HG03558 (cell line): ENCODE measurements at regions not wholly inside any gene's neighbourhood (a gene's known extent, or its start where the extent isn't known, plus 50 kb on each side); places are given as distances from the start of the nearest gene placed in this dataset.
A peak's percentile ranks its signal among the peaks of the same experiment; 100 is the strongest.

Experiments
- ATAC-seq: cut with Tn5 transposase; IDR thresholded peaks from one replicate; pipeline ENCODE4 v1.9.1; 2021; ENCODE audit warnings: moderate number of reproducible peaks; ENCODE audit not compliant: unreplicated experiment; ENCODE audit errors: extremely low read depth

DNA sequence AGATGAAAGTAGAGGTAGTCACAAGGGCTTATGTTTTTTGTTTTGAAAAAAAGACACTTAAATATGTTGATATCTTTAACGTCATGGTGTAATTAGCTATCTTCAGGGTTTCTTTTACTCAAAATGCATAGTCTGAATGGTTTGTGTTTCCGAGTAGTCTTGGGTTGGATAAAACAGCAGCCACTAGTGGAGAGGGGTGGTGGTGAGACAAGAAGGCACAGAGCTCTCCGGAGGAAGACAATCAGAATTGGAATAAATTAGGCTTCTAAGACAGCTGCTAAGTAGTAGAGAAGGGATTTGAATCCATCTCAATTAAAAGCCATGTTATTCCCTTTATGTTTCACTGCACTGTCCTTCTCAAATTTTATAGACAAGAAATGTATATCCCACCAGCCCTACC is 240.4 kb upstream of the VEGFC start:
- ATAC-seq: no peak

GRCh38 chr4:177033632-177034031 is 240.9 kb upstream of the VEGFC start:
- no peak for ATAC-seq

DNA sequence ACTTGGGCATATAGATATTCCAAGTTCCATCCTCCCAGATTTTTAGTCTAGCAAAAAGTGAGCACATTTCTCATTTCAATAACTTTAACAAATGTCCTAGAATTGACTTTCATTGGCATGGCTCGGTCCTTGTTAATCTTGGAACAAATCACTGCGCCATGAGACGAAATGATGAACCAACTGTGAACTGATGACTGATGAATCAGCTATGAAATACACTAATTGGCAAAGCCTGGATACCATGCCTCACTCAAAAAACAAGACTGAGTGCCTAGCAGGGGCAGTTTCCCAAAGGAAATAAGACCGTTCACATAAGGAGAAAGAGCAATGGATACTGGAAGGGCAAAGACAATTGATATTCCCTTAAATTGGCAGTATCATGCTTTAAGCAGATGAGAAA is 248.6 kb upstream of the VEGFC start:
- no peak for ATAC-seq

DNA sequence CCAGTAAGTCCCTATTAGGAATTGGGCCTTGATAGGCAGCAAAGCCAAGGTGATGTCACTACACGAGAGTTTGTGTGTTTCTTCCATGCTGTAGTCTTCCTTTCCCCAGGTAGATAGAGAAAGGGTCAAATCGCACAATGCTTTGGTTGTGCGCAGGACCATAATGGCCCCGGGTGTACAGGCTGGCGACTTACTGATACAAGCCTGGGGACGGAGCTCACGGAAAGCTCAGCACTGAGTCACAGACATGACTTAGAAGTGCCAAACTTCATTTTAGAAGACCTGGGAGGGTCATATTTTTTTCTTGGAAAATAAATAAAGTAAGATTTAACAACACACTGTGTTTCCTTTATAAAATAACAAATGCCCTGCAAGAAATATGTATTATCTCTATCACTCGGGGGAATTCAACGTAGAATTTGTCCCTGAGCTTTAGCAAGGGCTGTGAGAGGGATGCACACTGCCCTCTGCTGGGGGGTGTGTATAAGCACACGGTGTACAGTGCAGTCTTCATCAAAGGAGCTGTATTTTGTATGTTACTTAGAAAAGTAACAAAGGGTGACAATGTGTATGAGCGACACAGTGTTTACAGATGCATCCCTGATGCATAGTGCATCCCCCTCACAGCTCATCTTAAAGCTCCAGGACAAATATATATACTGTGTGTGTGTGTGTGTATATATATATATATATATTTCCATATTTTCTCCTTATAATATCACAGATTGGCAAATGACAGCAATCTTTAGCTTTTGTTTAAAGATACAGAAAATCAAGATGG is 254.5 kb upstream of the VEGFC start:
- no peak for ATAC-seq

- ATAC-seq: no peak
Measured at GRCh38 chr4:177047851-177048174, 255.1 kb upstream of the VEGFC start.

DNA sequence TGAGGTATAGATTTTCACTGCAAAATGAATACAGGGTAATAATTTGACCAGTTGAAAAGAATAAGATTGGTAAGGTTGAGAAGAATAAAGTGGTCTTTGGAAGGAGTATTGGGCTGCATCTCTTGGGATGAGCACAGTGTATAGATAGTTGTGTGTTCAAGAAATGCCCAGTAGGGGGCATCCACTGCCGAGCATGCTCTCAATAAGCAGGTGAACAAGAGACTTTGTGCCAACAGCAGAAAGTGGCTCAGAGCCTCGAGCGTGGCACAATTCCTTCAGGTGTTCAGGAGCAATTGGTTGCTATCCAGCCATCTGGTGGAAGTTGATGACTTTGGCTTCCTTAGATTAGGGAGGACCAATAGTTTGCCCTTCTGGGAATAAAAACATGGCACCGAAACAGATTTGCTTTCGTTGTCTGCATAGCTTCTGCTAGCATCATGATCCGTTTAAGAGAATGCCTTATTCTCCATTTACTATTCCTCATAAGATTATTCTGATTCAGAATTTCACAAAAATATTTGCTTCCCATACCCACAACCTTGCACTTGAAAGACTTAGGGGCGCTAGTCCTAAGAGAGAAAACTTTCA is 258.1 kb upstream of the NEIL3 start:
- ATAC-seq: peak; percentile 81

DNA sequence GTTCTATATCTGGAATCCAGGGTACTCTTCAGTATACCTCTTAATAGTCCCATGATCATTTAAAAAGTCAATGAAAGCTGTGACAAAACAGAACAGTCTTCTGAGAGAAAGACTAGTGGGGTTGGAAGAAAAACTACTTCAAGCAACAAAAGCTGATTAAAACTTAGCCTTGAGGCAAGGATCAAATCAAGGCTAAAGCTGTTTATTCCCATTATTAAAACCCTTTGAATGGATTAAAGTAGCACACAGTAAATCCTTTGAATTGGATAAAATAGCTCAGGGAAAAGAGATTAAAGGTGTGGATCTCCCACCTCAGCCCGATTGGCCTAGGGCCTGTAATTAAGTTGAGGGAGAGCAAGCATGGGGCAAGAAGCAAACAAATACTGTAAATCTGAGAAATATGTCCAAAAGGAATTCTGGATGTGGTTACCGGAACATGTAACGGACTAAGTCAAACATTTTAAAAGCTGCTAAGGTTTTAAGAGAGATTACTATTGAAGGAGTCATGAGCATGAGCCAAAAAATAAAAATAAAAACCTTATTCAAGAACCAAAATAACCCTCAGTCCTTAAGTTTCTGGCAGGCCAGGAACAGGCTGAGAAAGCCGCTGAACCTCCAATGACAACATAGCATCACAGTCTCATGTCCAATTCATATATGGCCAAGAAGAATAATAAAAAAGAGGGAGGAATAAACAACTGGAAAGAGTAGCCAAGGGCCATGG is 257.3 kb upstream of the NEIL3 start:
- ATAC-seq: no peak

- ATAC-seq: no peak
Measured at GRCh38 chr4:177057186-177057585, 252.5 kb upstream of the NEIL3 start.

DNA sequence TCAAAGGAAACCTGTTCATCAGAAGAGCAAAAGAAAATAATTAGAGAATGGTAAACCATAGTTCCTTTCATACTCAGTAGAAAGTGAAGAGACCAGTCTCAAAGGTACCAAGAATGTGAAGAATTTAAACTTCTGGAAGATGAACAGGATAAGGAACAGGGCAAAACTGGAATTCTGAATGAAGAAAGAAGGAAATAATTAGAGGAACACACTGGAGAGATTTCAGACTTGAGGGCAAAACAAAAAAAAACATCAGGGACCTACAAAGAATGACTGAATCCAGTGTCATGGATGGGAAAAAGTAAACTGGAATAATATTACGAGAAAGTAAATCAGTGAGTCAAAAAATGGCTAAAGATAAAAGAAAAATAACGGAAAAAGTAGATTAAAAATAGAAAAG is 245.6 kb upstream of the NEIL3 start:
- ATAC-seq: no peak

- no peak for ATAC-seq
Measured at GRCh38 chr4:177064729-177065394, 244.8 kb upstream of the NEIL3 start.

DNA sequence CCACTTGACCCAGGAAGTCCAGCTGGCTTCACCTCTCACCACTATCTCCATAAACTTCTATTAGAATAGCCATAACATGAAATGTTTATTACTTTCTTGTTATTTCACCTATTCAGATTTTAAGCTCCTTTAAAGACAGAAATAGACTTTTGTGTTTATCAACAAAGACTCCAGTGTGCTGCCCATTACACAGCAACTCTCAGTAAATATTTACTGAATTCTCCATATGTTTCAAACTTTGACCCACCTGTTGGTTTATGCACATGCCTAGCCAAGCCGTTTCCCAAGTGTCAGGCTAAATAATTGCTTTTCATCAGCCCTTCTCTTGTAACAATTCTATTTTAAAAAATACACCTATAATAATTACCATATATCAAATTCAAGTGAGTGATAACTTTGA is 242.9 kb upstream of the NEIL3 start:
- ATAC-seq: no peak

DNA sequence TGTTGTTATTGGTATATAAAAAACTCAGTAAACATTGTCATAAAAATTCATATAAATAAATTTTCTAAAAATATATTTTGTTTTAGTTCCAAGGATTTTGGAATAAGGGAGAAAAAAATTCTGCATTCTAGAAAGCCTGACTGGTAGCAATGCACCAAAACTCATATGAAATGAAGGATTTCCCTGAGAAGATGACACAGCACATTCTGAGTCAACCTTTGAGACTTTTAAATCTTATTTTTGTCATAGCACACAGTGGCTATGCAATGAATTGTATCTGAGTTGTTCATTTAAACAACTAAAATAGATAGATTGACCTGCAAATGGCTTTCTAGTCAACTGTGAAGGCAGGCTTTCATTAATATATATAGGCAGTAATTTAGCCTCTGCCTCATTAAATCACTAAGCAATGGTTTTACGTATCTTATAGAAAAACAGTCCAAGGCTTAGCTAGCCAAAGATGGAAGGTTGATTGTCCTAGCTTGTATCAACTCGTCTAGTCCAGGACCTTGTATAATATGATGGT is 239.1 kb upstream of the NEIL3 start:
- no peak for ATAC-seq

DNA sequence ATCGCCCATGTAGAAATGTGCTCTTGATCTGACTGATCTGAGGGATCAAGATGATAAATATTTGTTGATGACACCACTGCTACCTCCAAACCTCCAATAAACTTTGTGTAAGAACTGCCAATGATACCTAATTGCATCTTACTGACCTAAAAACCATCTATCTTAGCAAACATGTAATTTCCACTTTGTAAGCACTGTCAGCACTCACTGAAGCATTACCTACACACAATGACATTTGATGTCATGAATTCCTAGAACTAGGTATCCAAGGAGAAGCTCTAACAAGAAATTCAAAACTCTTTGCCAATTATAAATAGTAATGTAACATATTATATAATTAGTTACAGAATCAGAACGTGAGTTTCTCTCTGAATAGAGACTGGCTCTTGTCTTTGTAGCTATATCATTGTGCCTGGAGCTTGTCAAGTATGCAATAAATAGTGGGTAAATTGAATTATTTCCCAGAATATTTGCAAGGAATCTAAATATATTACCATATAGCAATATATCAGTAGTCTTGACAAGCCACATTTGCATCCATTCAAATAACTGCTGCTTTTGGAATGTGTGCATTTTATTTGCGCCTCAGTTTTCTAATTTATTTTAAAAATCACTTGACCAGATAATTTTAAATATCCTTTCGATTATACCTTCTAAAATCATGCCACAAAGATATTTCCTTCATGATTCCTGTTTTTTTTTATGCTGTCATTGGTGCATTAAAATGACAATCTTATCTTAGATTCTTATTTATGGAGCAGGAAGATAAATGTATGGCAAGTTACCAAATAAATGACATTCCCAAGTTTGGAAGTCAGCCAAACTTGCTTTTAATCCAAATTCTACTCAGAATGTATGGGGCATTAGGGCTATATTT is 232.3 kb upstream of the NEIL3 start:
- ATAC-seq: no peak

- ATAC-seq: no peak
Measured at GRCh38 chr4:177079327-177079726, 230.3 kb upstream of the NEIL3 start.

- ATAC-seq: no peak
Measured at GRCh38 chr4:177080388-177080787, 229.3 kb upstream of the NEIL3 start.

- no peak for ATAC-seq
Measured at GRCh38 chr4:177087060-177087459, 222.6 kb upstream of the NEIL3 start.

- ATAC-seq: no peak
Measured at GRCh38 chr4:177087499-177087898, 222.2 kb upstream of the NEIL3 start.

DNA sequence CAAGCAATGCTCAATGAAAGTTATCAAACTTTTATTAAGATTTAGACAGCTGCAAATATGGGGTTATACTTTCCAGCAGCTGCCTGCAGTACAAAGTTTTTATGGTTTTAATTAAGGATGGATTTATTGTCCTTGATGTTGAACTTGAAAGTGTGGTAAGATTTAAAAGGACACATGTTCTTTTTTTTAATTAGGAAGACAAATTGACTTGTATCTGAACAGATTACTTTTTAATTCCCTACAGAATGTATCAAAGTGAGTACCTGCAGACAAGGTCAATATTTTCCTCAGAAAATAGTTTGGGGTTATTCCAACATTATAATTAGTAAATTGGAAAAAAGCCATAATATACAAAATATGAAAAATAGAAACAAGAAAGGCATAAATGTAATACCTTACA is 218.2 kb upstream of the NEIL3 start:
- ATAC-seq: no peak

DNA sequence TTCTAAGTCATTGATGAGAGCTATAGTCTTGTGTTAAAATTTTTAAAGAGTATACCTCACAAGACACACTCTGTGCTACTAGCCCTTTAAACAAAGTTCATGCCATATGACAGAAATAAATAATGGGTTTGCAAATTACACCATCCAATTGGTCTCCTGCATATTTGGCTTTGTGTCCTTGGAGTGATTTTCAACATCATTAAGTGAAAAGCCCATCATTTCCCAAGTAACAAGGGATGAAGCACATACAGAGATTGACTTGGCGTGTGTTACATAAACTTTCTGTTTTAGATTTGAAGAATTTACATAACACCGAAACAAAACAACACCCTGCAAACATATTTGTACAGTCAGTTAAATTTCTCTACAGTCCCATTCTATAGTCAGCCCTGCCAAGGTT is 216.9 kb upstream of the NEIL3 start:
- no peak for ATAC-seq

DNA sequence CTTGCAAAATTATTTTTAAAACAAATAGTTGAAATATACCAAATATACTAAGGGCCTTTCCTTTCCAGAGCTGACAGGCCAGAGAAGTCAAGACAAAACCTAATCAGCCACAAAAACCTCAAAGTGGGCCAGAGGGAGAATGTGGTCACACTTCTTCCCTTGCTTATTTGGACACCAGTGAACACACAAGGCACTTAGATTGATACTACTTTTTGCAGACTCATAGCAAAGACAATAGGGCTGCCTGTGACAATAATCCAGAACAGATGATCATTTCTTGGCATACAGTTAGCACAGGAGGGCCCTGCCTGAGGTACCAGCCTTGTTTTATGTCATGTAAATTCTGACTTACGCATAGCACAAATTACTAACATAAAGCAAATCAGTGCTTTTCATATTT is 215.7 kb upstream of the NEIL3 start:
- no peak for ATAC-seq
